RPMI7951 (cell line): ENCODE measurements at regions not wholly inside any gene's neighbourhood (a gene's known extent, or its start where the extent isn't known, plus 50 kb on each side); places are given as distances from the start of the nearest gene placed in this dataset.
"Not testable (repeated sequence)": the region's sequence is repeated elsewhere in the genome, so short reads cannot be mapped to it uniquely, and the experiment has no call there.

Experiments
- DNase-seq: peaks from one replicate; pipeline ENCODE4 v3.0.0-alpha.2; 2012; ENCODE audit warnings: low read depth

- DNase-seq = no peak
These were observed 79.5 kb upstream of the SOX11 start for GRCh38 chr2:5612666-5613065.

GRCh38 chr2:5616019-5616418, 76.2 kb upstream of the SOX11 start:
- no peak for DNase-seq

DNA sequence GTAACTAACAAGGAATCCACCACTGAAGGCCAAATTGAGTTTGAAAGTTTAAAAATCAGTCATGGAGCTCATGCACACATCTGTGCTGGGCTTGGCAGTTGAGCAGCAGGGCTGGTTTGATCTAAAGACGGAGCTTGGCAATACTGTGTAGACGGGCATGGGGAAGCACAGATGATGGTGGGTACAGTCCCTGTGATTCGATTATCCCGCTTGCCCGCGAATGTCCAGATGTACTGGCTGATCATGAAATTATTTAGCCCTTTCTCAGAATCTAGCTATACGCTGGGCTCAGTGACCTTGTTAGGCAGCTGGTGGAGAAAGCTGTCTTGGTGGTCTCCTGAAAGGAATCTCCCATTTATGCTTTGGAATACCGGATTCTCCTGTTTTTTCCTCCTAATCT, 74.8 kb upstream of the SOX11 start:
- no peak for DNase-seq

DNA sequence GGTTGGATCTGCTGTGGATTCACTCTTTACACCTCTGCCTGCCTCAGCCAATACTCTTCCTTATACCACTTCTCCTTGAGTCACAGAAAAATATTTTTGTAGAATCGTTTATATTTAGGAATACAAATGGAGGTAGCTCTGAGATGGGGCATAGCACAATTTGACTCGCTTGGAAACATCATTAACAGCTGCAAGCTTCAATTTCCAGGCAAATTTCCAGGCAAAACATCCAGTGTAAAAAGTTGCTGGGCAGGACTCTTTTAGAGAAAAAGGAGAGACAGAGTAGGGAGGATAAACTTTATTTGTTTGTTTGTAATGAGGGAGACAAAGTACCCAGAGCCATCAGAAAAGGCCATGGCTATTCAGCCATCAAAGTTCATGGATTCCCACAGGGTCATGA, 74.4 kb upstream of the SOX11 start:
- DNase-seq = no peak

DNA sequence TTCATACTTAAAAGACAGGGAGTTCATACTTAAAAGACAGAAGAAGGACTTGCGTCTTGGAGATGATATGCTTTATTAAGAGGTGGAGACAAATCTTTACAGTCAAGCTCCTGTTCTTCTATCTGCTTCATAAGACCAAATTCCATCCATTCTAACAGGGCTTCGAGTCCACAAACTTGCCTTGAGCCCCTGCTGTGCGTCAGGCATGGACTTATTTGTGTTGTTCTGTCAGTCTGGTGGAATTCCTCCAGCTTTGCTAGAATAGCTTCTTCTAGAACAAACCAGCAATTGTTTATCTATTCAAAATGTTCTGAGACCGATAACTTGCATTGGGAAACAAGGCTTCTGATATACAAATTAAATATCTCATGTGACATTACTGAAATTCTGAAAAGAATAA, 73.9 kb upstream of the SOX11 start:
- DNase-seq = no peak

DNA sequence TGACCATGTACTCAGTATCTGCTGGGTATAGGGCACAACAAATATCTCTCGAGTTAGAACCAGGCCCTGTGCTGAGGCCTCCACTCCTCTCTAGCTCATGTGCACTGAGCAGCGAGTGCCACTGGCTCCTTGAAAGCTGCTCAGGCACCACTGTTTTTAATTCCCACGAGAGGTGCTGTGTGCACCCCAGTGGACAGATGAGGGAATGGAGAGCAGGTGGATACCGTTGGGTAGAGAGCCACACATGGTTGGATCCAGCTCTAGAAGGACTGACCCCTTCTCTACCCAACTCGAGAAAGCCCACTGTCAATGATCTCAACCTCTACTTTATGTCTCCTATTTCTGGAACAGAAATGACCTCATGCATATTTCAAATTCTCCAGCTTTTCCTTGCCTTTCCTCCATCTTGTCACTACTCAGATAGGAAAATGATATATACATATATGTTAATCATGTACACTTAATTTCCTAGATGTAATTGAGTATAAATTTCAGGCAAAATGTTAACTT, 66.6 kb upstream of the SOX11 start:
- DNase-seq = not testable (repeated sequence)

DNA sequence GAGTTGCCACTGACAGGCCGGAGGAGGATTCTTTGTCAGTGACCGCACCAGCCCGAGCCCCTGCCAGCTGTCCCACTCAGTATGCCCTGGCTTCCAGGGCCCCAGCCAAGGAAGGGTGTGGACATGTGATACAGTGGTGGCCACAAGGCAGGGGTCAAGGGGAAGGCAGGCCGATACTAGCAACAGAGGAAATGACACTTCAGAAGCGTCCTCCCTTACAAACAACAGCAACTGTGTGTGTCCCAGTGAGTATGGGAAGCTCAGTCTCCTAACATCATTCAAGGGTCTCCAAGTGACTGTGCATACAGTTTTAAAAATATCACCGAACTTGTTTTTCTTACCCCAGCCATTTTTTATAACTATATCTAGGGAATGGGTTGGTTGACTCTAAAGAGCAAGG, 63.7 kb upstream of the SOX11 start:
- not testable (repeated sequence) for DNase-seq

DNA sequence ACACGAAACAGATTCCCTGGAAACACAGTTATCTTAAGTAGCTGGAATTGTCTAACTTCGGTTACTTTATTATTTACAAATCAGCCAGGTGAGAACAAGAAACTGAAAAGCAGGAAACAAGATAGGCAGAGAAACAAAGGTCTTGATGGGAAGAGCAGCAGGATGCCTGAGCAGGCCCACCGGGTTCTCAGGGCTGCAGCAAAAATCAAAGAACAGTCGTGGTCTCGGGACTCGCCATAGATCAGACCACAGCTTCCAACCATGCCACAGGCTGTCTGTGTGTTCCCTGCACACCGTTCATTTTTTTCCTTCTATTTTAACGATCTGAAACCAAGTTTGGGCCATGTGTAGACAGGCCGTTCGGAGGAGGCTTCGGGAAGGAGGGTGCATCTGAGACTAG, 62.7 kb upstream of the SOX11 start:
- DNase-seq = not testable (repeated sequence)

DNA sequence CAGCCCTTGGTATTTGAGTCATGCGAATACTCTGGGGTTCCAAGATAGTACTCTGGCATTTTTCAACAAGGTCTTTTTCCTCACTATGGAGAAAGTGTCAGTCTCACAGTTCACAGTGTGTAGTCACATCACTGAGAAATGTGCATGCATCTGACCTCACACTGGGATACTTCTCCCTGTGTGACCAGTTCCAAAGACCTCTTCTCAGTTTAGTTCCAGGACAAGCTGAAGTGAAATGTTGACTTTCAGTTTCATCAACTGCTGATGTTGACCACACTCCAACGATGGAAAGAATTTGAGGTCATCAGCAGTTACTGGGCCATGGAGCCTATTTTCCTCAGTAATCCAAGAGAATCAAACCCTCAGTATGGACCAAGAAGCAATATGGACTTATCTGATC, 55.1 kb upstream of the SOX11 start:
- DNase-seq = not testable (repeated sequence)
